MM.1S (cell line): ENCODE measurements at regions not wholly inside any gene's neighbourhood (a gene's known extent, or its start where the extent isn't known, plus 50 kb on each side); places are given as distances from the start of the nearest gene placed in this dataset.

Source experiments
- DNase-seq: peaks from one replicate; pipeline ENCODE4 v3.0.0-alpha.2; 2015
- H2AFZ ChIP-seq: fragments of 300-600 bp; sonication (generic); 2 replicates; pipeline ENCODE4 v1.6.0; 2016; ENCODE audit warnings: antibody characterized with exemption, low read length
- H3F3A ChIP-seq: fragments of 300-600 bp; sonication (generic); 2 replicates; pipeline ENCODE4 v1.6.1; 2016; ENCODE audit warnings: mild to moderate bottlenecking, antibody characterized with exemption, low read length, moderate library complexity, mixed read lengths; ENCODE audit not compliant: insufficient read depth
- H3K27ac ChIP-seq: fragments of 300-600 bp; sonication (generic); 2 replicates; pipeline ENCODE4 v1.5.1; 2016; ENCODE audit warnings: mild to moderate bottlenecking, low read length
- H3K27me3 ChIP-seq: fragments of 300-600 bp; sonication (generic); replicated peaks from 2 replicates; pipeline ENCODE4 v1.6.0; 2016; ENCODE audit warnings: low read length; ENCODE audit not compliant: insufficient read depth
- H3K36me3 ChIP-seq: fragments of 300-600 bp; sonication (generic); replicated peaks from 2 replicates; pipeline ENCODE4 v1.6.1; 2016; ENCODE audit warnings: mild to moderate bottlenecking, low read length, mixed read lengths; ENCODE audit not compliant: insufficient read depth
- H3K4me1 ChIP-seq: fragments of 300-600 bp; sonication (generic); 2 replicates; pipeline ENCODE4 v1.6.1; 2016; ENCODE audit warnings: low read length, mixed read lengths
- H3K4me2 ChIP-seq: fragments of 300-600 bp; sonication (generic); 2 replicates; pipeline ENCODE4 v1.6.0; 2016; ENCODE audit warnings: low read depth, low read length
- H3K4me3 ChIP-seq: fragments of 300-600 bp; sonication (generic); 2 replicates; pipeline ENCODE4 v1.5.1; 2016; ENCODE audit warnings: low read length, mixed read lengths
- H3K79me2 ChIP-seq: fragments of 300-600 bp; sonication (generic); 2 replicates; pipeline ENCODE4 v1.6.1; 2016; ENCODE audit warnings: mixed run types, low read length, mixed read lengths
- H3K9ac ChIP-seq: fragments of 300-600 bp; sonication (generic); 2 replicates; pipeline ENCODE4 v1.6.1; 2016; ENCODE audit warnings: low read length, mixed read lengths
- H3K9me2 ChIP-seq: fragments of 300-600 bp; sonication (generic); replicated peaks from 2 replicates; pipeline ENCODE4 v1.6.1; 2016; ENCODE audit warnings: mild to moderate bottlenecking, low read length, mixed read lengths; ENCODE audit not compliant: insufficient read depth
- H3K9me3 ChIP-seq: fragments of 300-600 bp; sonication (generic); replicated peaks from 2 replicates; pipeline ENCODE4 v1.6.1; 2016; ENCODE audit warnings: mild to moderate bottlenecking, low read length, mixed read lengths; ENCODE audit not compliant: insufficient read depth
- H4K20me1 ChIP-seq: fragments of 300-600 bp; sonication (generic); 2 replicates; pipeline ENCODE4 v1.6.1; 2016; ENCODE audit warnings: mild to moderate bottlenecking, low read length, moderate library complexity, mixed read lengths; ENCODE audit not compliant: insufficient read depth
- EZH2 ChIP-seq: fragments of 300-600 bp; sonication (generic); optimal IDR thresholded peaks from 2 replicates; pipeline ENCODE3; 2017; ENCODE audit warnings: low read depth, mild to moderate bottlenecking, antibody characterized with exemption, low read length, mixed read lengths
- EZH2phosphoT487 ChIP-seq: fragments of 300-600 bp; sonication (generic); IDR thresholded peaks from 2 replicates; pipeline ENCODE4 v1.6.1; 2018; ENCODE audit warnings: antibody characterized with exemption, low read length
- TF ChIP-seq, protein P1 (sequence below): fragments of 300-600 bp; sonication (generic); IDR thresholded peaks from 2 replicates; pipeline ENCODE4 v1.5.1; 2016; ENCODE audit warnings: antibody characterized with exemption, low read length, mixed read lengths

GRCh38 chr2:139963863-139964355, 1183.7 kb upstream of the NXPH2 start:
- Histone ChIP-seq H3K4me3 (no peak overlapping the region), H3K4me2 (no peak overlapping the region), H2AFZ (no peak overlapping the region), H3K9me2 (no peaks in the 10 kb centered on the region), H4K20me1 (no peaks in the 10 kb centered on the region), H3F3A (no peaks in the 10 kb centered on the region), H3K9me3 (no peaks in the 10 kb centered on the region), H3K27me3 (no peaks in the 10 kb centered on the region), H3K4me1 (no peaks in the 10 kb centered on the region), H3K27ac (no peak overlapping the region), H3K79me2 (no peaks in the 10 kb centered on the region), H3K9ac (no peak overlapping the region), H3K36me3 (no peaks in the 10 kb centered on the region)
- peak; percentile 53 for DNase-seq
- TF ChIP-seq EZH2phosphoT487 (no peak), EZH2 (no peak)

GRCh38 chr2:139949242-139949972, 1169.2 kb upstream of the NXPH2 start:
- H3K9ac ChIP-seq = no peak overlapping the region
- TF ChIP-seq EZH2 (no peak), EZH2phosphoT487 (no peak)
- TF ChIP-seq, protein P1, sequence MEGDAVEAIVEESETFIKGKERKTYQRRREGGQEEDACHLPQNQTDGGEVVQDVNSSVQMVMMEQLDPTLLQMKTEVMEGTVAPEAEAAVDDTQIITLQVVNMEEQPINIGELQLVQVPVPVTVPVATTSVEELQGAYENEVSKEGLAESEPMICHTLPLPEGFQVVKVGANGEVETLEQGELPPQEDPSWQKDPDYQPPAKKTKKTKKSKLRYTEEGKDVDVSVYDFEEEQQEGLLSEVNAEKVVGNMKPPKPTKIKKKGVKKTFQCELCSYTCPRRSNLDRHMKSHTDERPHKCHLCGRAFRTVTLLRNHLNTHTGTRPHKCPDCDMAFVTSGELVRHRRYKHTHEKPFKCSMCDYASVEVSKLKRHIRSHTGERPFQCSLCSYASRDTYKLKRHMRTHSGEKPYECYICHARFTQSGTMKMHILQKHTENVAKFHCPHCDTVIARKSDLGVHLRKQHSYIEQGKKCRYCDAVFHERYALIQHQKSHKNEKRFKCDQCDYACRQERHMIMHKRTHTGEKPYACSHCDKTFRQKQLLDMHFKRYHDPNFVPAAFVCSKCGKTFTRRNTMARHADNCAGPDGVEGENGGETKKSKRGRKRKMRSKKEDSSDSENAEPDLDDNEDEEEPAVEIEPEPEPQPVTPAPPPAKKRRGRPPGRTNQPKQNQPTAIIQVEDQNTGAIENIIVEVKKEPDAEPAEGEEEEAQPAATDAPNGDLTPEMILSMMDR = no peak
- no peak for DNase-seq

GRCh38 chr2:139946690-139947089, 1166.5 kb upstream of the NXPH2 start:
- Histone ChIP-seq H4K20me1 (no peaks in the 10 kb centered on the region), H3K27me3 (no peaks in the 10 kb centered on the region), H3K4me1 (no peaks in the 10 kb centered on the region), H3K9me2 (no peaks in the 10 kb centered on the region), H3F3A (no peaks in the 10 kb centered on the region), H3K36me3 (no peaks in the 10 kb centered on the region), H3K9me3 (no peaks in the 10 kb centered on the region), H3K79me2 (no peaks in the 10 kb centered on the region), H2AFZ (no peak overlapping the region), H3K9ac (no peak overlapping the region), H3K4me3 (no peak overlapping the region), H3K4me2 (no peak overlapping the region), H3K27ac (no peak overlapping the region)
- TF ChIP-seq EZH2phosphoT487 (no peak), EZH2 (no peak)
- TF ChIP-seq, protein P1 = no peak
- DNase-seq = no peak

More at GRCh38 chr2:139949242-139949972, 1169.2 kb upstream of the NXPH2 start:
- Histone ChIP-seq H3K9me2 (no peaks in the 10 kb centered on the region), H3K27me3 (no peaks in the 10 kb centered on the region), H3K4me3 (no peak overlapping the region), H3K79me2 (no peaks in the 10 kb centered on the region), H2AFZ (no peak overlapping the region), H4K20me1 (no peaks in the 10 kb centered on the region), H3K36me3 (no peaks in the 10 kb centered on the region), H3K4me2 (no peak overlapping the region), H3K9me3 (no peaks in the 10 kb centered on the region), H3K27ac (no peak overlapping the region), H3K4me1 (no peaks in the 10 kb centered on the region), H3F3A (no peaks in the 10 kb centered on the region)

DNA sequence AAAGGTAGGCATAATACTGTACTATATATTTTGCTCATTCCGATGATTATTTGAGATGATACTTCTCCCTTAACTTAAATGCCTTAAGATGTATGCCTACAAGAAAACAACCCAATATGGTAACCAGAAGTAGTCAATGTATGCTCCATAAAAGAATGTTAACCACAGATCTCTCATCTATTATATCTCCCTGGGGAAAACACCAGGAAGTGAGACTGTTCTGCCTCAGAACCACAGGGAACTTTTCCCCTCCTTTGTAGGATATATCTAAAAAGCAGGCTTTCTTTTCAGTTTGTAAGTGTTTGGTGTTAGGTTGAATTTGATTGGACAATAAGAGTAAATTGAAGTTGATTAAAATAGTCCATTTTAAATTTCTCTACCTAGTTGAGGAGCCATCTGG, 1160.5 kb upstream of the NXPH2 start:
- TF ChIP-seq EZH2 (no peak), EZH2phosphoT487 (no peak)
- TF ChIP-seq, protein P1 = no peak

More for the DNA sequence above, 1160.5 kb upstream of the NXPH2 start:
- Histone ChIP-seq H3K27ac (no peak overlapping the region), H3K4me1 (no peaks in the 10 kb centered on the region), H3K4me3 (no peak overlapping the region), H3K27me3 (no peaks in the 10 kb centered on the region), H3K9me3 (no peaks in the 10 kb centered on the region), H3F3A (no peaks in the 10 kb centered on the region), H3K4me2 (no peak overlapping the region), H3K9ac (no peak overlapping the region), H2AFZ (no peak overlapping the region), H4K20me1 (no peaks in the 10 kb centered on the region), H3K79me2 (no peaks in the 10 kb centered on the region), H3K9me2 (no peaks in the 10 kb centered on the region), H3K36me3 (no peaks in the 10 kb centered on the region)
- no peak for DNase-seq
